ENCODE measurements at regions not wholly inside any gene's neighbourhood (a gene's known extent, or its start where the extent isn't known, plus 50 kb on each side); places are given as distances from the start of the nearest gene placed in this dataset.

DNA sequence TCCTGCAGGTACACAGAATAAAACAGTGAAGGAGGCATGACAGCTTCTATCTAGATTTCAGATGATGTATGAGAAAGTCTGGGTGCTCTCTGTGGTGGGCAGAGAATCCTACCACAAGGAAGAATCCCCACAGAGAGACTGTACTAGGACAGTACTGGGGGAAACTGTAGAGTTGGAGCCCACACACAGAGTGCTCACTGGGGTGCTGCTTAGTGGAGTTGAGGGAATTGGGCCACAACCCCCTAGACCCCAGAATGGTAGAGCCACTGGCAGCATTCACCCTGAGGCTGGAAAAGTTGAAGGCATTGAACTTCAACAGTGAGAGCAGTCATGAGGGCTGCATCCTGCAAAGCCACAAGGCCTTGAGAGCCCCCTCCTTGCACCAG, 62.2 kb upstream of the TNFRSF21 start:
- TF ChIP-seq, protein P1, sequence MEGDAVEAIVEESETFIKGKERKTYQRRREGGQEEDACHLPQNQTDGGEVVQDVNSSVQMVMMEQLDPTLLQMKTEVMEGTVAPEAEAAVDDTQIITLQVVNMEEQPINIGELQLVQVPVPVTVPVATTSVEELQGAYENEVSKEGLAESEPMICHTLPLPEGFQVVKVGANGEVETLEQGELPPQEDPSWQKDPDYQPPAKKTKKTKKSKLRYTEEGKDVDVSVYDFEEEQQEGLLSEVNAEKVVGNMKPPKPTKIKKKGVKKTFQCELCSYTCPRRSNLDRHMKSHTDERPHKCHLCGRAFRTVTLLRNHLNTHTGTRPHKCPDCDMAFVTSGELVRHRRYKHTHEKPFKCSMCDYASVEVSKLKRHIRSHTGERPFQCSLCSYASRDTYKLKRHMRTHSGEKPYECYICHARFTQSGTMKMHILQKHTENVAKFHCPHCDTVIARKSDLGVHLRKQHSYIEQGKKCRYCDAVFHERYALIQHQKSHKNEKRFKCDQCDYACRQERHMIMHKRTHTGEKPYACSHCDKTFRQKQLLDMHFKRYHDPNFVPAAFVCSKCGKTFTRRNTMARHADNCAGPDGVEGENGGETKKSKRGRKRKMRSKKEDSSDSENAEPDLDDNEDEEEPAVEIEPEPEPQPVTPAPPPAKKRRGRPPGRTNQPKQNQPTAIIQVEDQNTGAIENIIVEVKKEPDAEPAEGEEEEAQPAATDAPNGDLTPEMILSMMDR (IDR thresholded peaks at IDR 0.05; ENCODE audit: low read length): no peak
- TF ChIP-seq EZH2 (optimal IDR thresholded peaks at IDR 0.05; ENCODE audit: low read depth, low read length) (no peak), EZH2phosphoT487 (IDR thresholded peaks at IDR 0.05; ENCODE audit: low read length) (no peak)
